Inferior parietal cortex (tissue), 1 donor: ENCODE measurements at regions not wholly inside any gene's neighbourhood (a gene's known extent, or its start where the extent isn't known, plus 50 kb on each side); places are given as distances from the start of the nearest gene placed in this dataset.

Experiments
- DNase-seq: peaks from one replicate; pipeline ENCODE4 v3.0.0-alpha.2; 2016; ENCODE audit errors: extremely low spot score

GRCh38 chr4:20641976-20642375, 58.3 kb upstream of the PACRGL start:
- DNase-seq, result no peak

GRCh38 chr4:20643631-20644030, 56.6 kb upstream of the PACRGL start:
- DNase-seq, result no peak

- no peak for DNase-seq
These were observed 55.0 kb upstream of the PACRGL start for GRCh38 chr4:20645236-20645635.

GRCh38 chr4:20646287-20646686, 54.0 kb upstream of the PACRGL start:
- DNase-seq, result no peak
